Heart right ventricle (tissue), 16 donors: ENCODE measurements at regions not wholly inside any gene's neighbourhood (a gene's known extent, or its start where the extent isn't known, plus 50 kb on each side); places are given as distances from the start of the nearest gene placed in this dataset.

ENCODE experiments used
- ATAC-seq, 8 donors: fragments of 200-7000 bp; cut with Tn5 transposase; one replicate each; pipeline ENCODE4 v1.9.1; 2020; ENCODE audit warnings: mild to moderate bottlenecking in 8 of 8, moderate library complexity in 8 of 8, moderate number of reproducible peaks in 1 of 8
- DNase-seq, 2 donors: peaks; one replicate each; pipeline ENCODE4 v3.0.0-alpha.2; 2020
- H3K27ac ChIP-seq, 10 donors: fragments of 200-600 bp; sonication (generic) in 2 of 10; one replicate each; pipeline versions ENCODE4 v1.5.0 to v1.8.0; 2020 to 2022; ENCODE audit warnings: mild to moderate bottlenecking in 3 of 10
- H3K27me3 ChIP-seq, 7 donors: fragments of 200-600 bp; one replicate each; pipeline ENCODE4 v1.8.0; 2021 to 2022; ENCODE audit warnings: mild to moderate bottlenecking in 2 of 7
- H3K36me3 ChIP-seq, 9 donors: fragments of 200-600 bp; sonication (generic) in 1 of 9; one replicate each; pipeline versions ENCODE4 v1.5.0 to v1.8.0; 2020 to 2022; ENCODE audit warnings: mild to moderate bottlenecking in 2 of 9
- H3K4me1 ChIP-seq, 9 donors: fragments of 200-600 bp; sonication (generic) in 1 of 9; one replicate each; pipeline versions ENCODE4 v1.5.0 to v1.8.0; 2020 to 2022; ENCODE audit warnings: mild to moderate bottlenecking in 4 of 9
- H3K4me3 ChIP-seq, 10 donors: fragments of 200-600 bp; sonication (generic) in 2 of 10; one replicate each; pipeline versions ENCODE4 v1.5.0 to v1.8.0; 2020 to 2022; ENCODE audit warnings: mild to moderate bottlenecking in 7 of 10, moderate library complexity in 2 of 10
- H3K9me3 ChIP-seq, 11 donors: fragments of 200-600 bp in 10 of 11; sonication (generic) in 2 of 11; one replicate each; pipeline versions ENCODE4 v1.5.0 to v1.8.0; 2013 to 2022; ENCODE audit warnings: mild to moderate bottlenecking in 2 of 11, control low read depth in 1 of 11, moderate library complexity in 1 of 11
- WGBS, 2 donors: extraction: QIAGEN DNeasy Blood & Tissue Kit; methylation state at CpG; one replicate each; pipeline ENCODE4 v1.1.7; 2013; ENCODE audit warnings: inconsistent platforms in 1 of 2; 5-methylcytosine and 5-hydroxymethylcytosine counted together
- intact Hi-C, 10 donors: fragments of 100-400 bp; cut with DNase I; formaldehyde crosslinking; loops; one replicate each; pipeline versions ENCODE4 v1.11.1 to v1.14.2; 2022
- TF ChIP-seq, protein P1 (sequence below), 9 donors: fragments of 200-600 bp; sonication (generic) in 2 of 9; IDR thresholded peaks; one replicate each; pipeline versions ENCODE4 v1.5.0 to v1.8.0; 2021 to 2022; ENCODE audit warnings: antibody characterized with exemption in 9 of 9, mild to moderate bottlenecking in 5 of 9, moderate library complexity in 1 of 9
- donor health status: Arrhythmogenic right ventricular cardiomyopathy.
- donor health status: ischemic (EF 13 %, LVEDD 7.1; RV severe dilation, severe dysfunction).
- donor health status: healthy with polysubstance abuse.
- donor health status: DM: no; HTN: yes; CAD: no.
- donor health status: DM: no; HTN: no; CAD: no.
- donor health status: ischemic (EF 25% LVEDD 6.9; RV normal size, moderate dysfunction).
- donor health status: ischemic (EF 25% LVEDD 5.7; RV mildly dilated, moderate dysfunction).
- donor health status: healthy.
- donor health status: DM: yes; HTN: yes; CAD: no.
- donor health status: Ischemic cardiomyopathy.
- donor health status: ischemic (EF 35%, LVEDD 5.7; RV mildly dilated, moderate dysfunction).
- donor health status: nonischemic (EF 11% LVEDD 7.7; RV severe dilation, severe dysfunction).
- donor health status: DM: yes; HTN: yes; CAD: no.
- donor health status: PGD.
- donor health status: ischemic (EF 29% LVEDD 5.4; RV normal size, mild dysfunction).
- donor health status: nonischemic (EF 23%, LVEDD 6.1; RV moderate dilation, normal function).

DNA sequence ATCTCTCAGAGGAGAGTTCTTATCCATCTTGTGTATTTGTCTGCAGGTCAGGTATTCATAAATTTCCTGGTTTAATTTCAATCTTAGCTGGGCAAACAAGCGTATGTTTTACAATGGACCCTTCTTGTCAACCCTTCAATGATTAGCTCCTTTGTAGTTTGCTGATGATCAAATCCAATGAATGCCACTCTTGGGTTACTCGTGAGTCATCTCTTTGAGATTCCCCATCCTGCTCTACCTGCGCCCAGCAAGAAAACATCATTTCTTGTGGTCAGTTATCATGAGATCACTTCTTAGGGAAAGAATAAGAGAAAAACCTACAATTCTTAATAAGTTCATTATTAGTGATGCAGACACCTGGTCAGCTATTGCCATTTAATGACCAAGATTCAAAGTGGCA is 572.3 kb upstream of the PKN2 start:
- H3K36me3 ChIP-seq, result no peaks in the 10 kb centered on the region
- TF ChIP-seq, protein P1, sequence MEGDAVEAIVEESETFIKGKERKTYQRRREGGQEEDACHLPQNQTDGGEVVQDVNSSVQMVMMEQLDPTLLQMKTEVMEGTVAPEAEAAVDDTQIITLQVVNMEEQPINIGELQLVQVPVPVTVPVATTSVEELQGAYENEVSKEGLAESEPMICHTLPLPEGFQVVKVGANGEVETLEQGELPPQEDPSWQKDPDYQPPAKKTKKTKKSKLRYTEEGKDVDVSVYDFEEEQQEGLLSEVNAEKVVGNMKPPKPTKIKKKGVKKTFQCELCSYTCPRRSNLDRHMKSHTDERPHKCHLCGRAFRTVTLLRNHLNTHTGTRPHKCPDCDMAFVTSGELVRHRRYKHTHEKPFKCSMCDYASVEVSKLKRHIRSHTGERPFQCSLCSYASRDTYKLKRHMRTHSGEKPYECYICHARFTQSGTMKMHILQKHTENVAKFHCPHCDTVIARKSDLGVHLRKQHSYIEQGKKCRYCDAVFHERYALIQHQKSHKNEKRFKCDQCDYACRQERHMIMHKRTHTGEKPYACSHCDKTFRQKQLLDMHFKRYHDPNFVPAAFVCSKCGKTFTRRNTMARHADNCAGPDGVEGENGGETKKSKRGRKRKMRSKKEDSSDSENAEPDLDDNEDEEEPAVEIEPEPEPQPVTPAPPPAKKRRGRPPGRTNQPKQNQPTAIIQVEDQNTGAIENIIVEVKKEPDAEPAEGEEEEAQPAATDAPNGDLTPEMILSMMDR (IDR thresholded peaks at IDR 0.05), result no peak
- WGBS, 2 donors, result 86% methylated on average over 3 of the region's 3 CpGs
- intact Hi-C loops, result no loop called here
- H3K4me3 ChIP-seq, result no peak overlapping the region
- ATAC-seq (no peak), DNase-seq (no peak)
- H3K27me3 ChIP-seq, result no peaks in the 10 kb centered on the region
- H3K9me3 ChIP-seq, result no peaks in the 10 kb centered on the region
- no peaks in the 10 kb centered on the region for H3K4me1 ChIP-seq
- no peak overlapping the region for H3K27ac ChIP-seq

DNA sequence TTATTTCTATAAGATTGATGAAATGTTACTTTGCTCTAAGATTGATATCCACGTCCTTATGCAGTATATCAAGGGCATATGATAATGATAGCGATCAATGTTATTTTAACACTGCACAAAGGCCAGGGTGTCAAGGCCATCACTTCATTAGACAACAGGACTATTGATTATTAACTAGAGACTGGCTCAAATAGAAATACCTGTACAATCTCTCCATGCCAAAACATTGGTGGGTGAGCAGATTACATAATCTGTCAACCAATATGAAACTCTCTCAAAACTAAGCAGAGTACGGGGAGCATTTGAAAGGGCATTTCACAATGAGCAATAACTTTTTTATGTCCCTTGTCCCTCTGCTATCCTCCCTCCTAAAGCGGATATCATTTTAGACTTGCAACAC is 566.5 kb upstream of the PKN2 start:
- TF ChIP-seq, protein P1 (IDR thresholded peaks at IDR 0.05), result no peak
- Histone ChIP-seq H3K9me3 (no peaks in the 10 kb centered on the region), H3K4me3 (no peak overlapping the region), H3K27ac (no peak overlapping the region), H3K4me1 (no peaks in the 10 kb centered on the region), H3K27me3 (no peaks in the 10 kb centered on the region), H3K36me3 (no peaks in the 10 kb centered on the region)
- DNase-seq, result no peak
- ATAC-seq, result no peak
- 83 to 88% methylated on average over 4 of the region's 4 CpGs for WGBS, 2 donors
- intact Hi-C loops, result no loop called here

DNA sequence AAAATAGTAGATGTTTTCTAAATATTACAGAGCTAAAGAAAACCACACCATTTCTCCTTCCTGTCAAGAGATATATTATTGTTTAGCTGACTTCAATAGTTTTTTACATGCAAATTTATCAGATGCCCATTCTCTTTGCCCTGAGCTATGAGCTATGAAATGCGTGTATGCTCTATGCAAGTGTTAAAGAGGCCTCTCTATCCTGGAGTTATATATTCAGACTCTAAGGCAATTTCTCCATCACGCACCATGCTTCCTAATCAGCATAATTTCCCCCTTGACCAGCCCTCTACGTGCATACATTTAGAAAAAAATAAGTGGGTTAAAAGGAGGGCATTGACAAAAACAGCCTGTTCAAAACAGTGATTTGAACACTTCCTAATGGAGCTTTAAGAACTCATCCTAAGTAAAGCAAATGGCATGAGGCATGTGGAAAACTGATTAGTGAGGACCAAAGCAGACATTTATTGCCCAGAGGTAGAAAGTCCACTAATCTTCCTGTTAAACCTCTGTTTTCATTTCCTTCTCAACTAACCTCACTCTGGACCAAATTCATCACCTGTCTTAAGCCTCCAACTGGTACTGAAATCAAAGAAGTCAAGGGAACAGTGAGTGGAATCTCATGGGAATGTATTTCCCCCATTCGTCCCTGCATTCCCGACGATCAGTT is 565.8 kb upstream of the PKN2 start:
- Histone ChIP-seq H3K9me3 (no peaks in the 10 kb centered on the region), H3K4me1 (no peaks in the 10 kb centered on the region), H3K27me3 (no peaks in the 10 kb centered on the region), H3K4me3 (no peak overlapping the region), H3K36me3 (no peaks in the 10 kb centered on the region), H3K27ac (no peak overlapping the region)
- intact Hi-C loops, result no loop called here
- TF ChIP-seq, protein P1 (IDR thresholded peaks at IDR 0.05), result no peak
- no peak for ATAC-seq
- DNase-seq, result no peak
- WGBS, 2 donors, result 52 to 59% methylated on average over 6 of the region's 6 CpGs

DNA sequence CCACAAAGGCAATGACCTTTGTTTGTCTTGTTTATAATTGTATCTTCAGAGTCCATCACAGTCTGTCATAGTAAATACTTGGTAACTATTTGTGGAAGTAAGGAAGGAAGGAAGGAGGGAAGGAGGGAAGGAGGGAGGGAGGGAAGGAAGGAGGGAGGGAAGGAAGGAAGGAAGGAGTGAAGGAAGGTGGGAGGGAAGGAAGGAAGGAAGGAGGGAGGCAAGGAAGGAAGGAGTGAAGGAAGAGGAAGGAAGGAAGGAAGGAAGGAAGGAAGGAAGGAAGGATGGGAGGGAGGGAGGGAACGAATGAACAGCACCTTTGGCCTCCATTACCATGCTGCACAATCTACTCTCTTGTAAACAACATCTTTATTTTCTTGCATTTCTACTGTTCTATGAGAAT is 559.5 kb upstream of the PKN2 start:
- WGBS, 2 donors, result 47 to 55% methylated on average over 1 of the region's 1 CpG
- Histone ChIP-seq H3K27ac (no peak overlapping the region), H3K4me1 (no peaks in the 10 kb centered on the region), H3K4me3 (no peak overlapping the region), H3K36me3 (no peaks in the 10 kb centered on the region), H3K27me3 (no peaks in the 10 kb centered on the region), H3K9me3 (no peaks in the 10 kb centered on the region)
- DNase-seq, result no peak
- intact Hi-C loops, result no loop called here
- TF ChIP-seq, protein P1 (IDR thresholded peaks at IDR 0.05), result no peak
- no peak for ATAC-seq
